ENCODE measurements at regions not wholly inside any gene's neighbourhood (a gene's known extent, or its start where the extent isn't known, plus 50 kb on each side); places are given as distances from the start of the nearest gene placed in this dataset.

DNA sequence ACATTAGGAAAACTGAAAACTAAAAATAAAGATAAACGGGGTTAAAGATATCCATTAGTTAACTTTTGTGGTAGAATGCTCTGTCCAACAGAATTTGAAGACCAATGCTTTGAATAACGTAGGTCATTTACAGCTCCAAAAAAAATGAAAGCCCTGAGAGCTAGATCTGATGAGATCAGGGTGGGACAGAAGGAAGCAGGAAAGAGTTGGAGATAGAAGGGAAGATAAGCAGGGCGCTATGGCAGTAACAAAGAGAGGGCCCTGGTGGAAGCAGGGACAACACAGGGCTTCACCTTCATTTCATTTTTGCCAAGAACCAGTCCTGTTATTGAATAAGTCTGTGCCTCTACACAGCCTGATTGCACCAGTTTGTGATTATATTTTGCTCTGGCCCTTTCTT is 51.0 kb upstream of the RGS8 start:
- TF ChIP-seq JUND (IDR thresholded peaks at IDR 0.05) (no peak), FOSL1 (IDR thresholded peaks at IDR 0.05; ENCODE audit: low read depth) (no peak), RAD21 (IDR thresholded peaks at IDR 0.05; ENCODE audit: low read depth) (no peak), ELF1 (IDR thresholded peaks at IDR 0.05; ENCODE audit: borderline replicate concordance, low read depth) (no peak)
- TF ChIP-seq, protein P1, sequence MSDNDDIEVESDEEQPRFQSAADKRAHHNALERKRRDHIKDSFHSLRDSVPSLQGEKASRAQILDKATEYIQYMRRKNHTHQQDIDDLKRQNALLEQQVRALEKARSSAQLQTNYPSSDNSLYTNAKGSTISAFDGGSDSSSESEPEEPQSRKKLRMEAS (IDR thresholded peaks at IDR 0.05), result no peak
- intact Hi-C loops (cut with micrococcal nuclease), result no loop called here
- Histone ChIP-seq H3K4me1 (ENCODE audit: control insufficient read depth in 1 of 2, insufficient read depth in 2 of 2, low read length in 2 of 2) (no peaks in the 10 kb centered on the region), H3K9ac (ENCODE audit: low read length) (no peak overlapping the region), H3K9me2 (ENCODE audit: insufficient read depth) (no peaks in the 10 kb centered on the region), H3K4me2 (ENCODE audit: low read length) (no peak overlapping the region), H3K27ac (ENCODE audit: low read depth, low read length) (no peak overlapping the region), H3K9me3 (ENCODE audit: control insufficient read depth in 1 of 2, insufficient read depth in 1 of 2, low read depth in 1 of 2, low read length in 2 of 2) (no peaks in the 10 kb centered on the region), H2AFZ (ENCODE audit: low read depth, low read length, poor library complexity, severe bottlenecking) (no peak overlapping the region), H3K79me2 (ENCODE audit: insufficient read depth, low read length) (no peaks in the 10 kb centered on the region), H3K4me3 (replicated peaks in 1 of 2; ENCODE audit: low read depth in 1 of 2, low read length in 2 of 2) (no peak overlapping the region), H3K36me3 (ENCODE audit: control insufficient read depth in 1 of 2, insufficient read depth in 2 of 2, low read length in 2 of 2) (no peaks in the 10 kb centered on the region), H3K27me3 (ENCODE audit: insufficient read depth, low read length) (no peaks in the 10 kb centered on the region), H4K20me1 (ENCODE audit: insufficient read depth) (no peaks in the 10 kb centered on the region)
- ChIA-PET CTCF (no interaction called here), RAD21 (ENCODE audit: low non-redundant PET in 1 of 2, low total read pairs in 2 of 2, uncharacterized antibody in 2 of 2, unreplicated experiment in 2 of 2) (no interaction called here), POLR2A (no interaction called here)
- DNase-seq (ENCODE audit: low read depth, low spot score), result no peak
- BruUV-seq (replicated peaks), result no TSS peak
- no peak for ATAC-seq

DNA sequence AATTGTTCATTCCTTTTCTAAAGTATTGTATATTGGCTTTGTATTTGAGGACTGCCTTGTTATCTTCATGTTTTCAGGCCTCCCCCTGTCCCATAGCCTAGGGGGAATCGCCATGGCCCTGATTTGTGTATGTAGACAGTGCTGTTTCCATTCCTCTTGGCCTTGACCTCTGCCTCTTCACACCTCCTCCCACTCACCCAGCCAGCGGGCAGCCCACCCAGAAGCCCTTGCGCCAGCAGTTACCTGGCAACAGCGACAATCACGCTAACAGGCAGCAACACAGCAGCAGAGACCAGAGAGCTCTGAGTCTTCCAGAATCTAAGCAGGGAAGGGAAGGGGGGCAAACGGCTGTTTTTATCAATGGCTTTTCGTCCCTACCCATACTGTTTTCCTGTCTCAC is 50.0 kb upstream of the NPL start:
- no peaks in the 10 kb centered on the region for H3K36me3 ChIP-seq (ENCODE audit: control insufficient read depth in 1 of 2, insufficient read depth in 2 of 2, low read length in 2 of 2)
- BruUV-seq (replicated peaks), result no TSS peak
- CTCF ChIA-PET, result interaction anchor here (1.0 kb wide), 1 partner anchor 136 kb away, joined by 3 read pairs; no protein-coding TSS in a partner anchor
- RAD21 ChIA-PET (ENCODE audit: low non-redundant PET in 1 of 2, low total read pairs in 2 of 2, uncharacterized antibody in 2 of 2, unreplicated experiment in 2 of 2), result no interaction called here
- POLR2A ChIA-PET, result no interaction called here
- no peaks in the 10 kb centered on the region for H3K79me2 ChIP-seq (ENCODE audit: insufficient read depth, low read length)
- ATAC-seq (no peak), DNase-seq (ENCODE audit: low read depth, low spot score) (no peak)
- H3K27ac ChIP-seq (ENCODE audit: low read depth, low read length), result no peak overlapping the region
- H3K9me2 ChIP-seq (ENCODE audit: insufficient read depth), result no peaks in the 10 kb centered on the region
- H3K4me3 ChIP-seq (replicated peaks in 1 of 2; ENCODE audit: low read depth in 1 of 2, low read length in 2 of 2), result no peak overlapping the region
- intact Hi-C loops (cut with micrococcal nuclease), result no loop called here
- no peaks in the 10 kb centered on the region for H3K27me3 ChIP-seq (ENCODE audit: insufficient read depth, low read length)
- no peak overlapping the region for H2AFZ ChIP-seq (ENCODE audit: low read depth, low read length, poor library complexity, severe bottlenecking)
- H3K4me2 ChIP-seq (ENCODE audit: low read length), result no peak overlapping the region
- no peak overlapping the region for H3K9ac ChIP-seq (ENCODE audit: low read length)
- H3K9me3 ChIP-seq (ENCODE audit: control insufficient read depth in 1 of 2, insufficient read depth in 1 of 2, low read depth in 1 of 2, low read length in 2 of 2), result no peaks in the 10 kb centered on the region
- no peaks in the 10 kb centered on the region for H3K4me1 ChIP-seq (ENCODE audit: control insufficient read depth in 1 of 2, insufficient read depth in 2 of 2, low read length in 2 of 2)
- no peaks in the 10 kb centered on the region for H4K20me1 ChIP-seq (ENCODE audit: insufficient read depth)
- TF ChIP-seq JUND (IDR thresholded peaks at IDR 0.05) (no peak), CEBPB (IDR thresholded peaks at IDR 0.05; ENCODE audit: low read depth) (no peak), RAD21 (IDR thresholded peaks at IDR 0.05; ENCODE audit: low read depth) (no peak), ZFX (IDR thresholded peaks at IDR 0.05) (no peak), SP1 (IDR thresholded peaks at IDR 0.05; ENCODE audit: low read depth) (no peak), ELF1 (IDR thresholded peaks at IDR 0.05; ENCODE audit: borderline replicate concordance, low read depth) (no peak), SIN3A (IDR thresholded peaks at IDR 0.05; ENCODE audit: low read depth) (no peak), POLR2A (IDR thresholded peaks at IDR 0.05; ENCODE audit: borderline replicate concordance, extremely low read depth, insufficient read depth, insufficient read length) (no peak), POLR2AphosphoS5 (IDR thresholded peaks at IDR 0.05; ENCODE audit: low read depth, low read length) (no peak), EZH2phosphoT487 (IDR thresholded peaks at IDR 0.05; ENCODE audit: borderline replicate concordance) (no peak), SRF (IDR thresholded peaks at IDR 0.05; ENCODE audit: low read depth) (no peak), CBX3 (IDR thresholded peaks at IDR 0.05; ENCODE audit: low read depth) (no peak), EZH2 (IDR thresholded peaks at IDR 0.05) (no peak), YY1 (IDR thresholded peaks at IDR 0.05; ENCODE audit: extremely low read depth, insufficient replicate concordance, low read depth, low read length) (no peak)
- TF ChIP-seq, protein P2, sequence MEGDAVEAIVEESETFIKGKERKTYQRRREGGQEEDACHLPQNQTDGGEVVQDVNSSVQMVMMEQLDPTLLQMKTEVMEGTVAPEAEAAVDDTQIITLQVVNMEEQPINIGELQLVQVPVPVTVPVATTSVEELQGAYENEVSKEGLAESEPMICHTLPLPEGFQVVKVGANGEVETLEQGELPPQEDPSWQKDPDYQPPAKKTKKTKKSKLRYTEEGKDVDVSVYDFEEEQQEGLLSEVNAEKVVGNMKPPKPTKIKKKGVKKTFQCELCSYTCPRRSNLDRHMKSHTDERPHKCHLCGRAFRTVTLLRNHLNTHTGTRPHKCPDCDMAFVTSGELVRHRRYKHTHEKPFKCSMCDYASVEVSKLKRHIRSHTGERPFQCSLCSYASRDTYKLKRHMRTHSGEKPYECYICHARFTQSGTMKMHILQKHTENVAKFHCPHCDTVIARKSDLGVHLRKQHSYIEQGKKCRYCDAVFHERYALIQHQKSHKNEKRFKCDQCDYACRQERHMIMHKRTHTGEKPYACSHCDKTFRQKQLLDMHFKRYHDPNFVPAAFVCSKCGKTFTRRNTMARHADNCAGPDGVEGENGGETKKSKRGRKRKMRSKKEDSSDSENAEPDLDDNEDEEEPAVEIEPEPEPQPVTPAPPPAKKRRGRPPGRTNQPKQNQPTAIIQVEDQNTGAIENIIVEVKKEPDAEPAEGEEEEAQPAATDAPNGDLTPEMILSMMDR (IDR thresholded peaks at IDR 0.05 in 2 of 3, conservative IDR thresholded peaks at IDR 0.05 in 1 of 3; ENCODE audit: borderline replicate concordance in 1 of 3, insufficient read depth in 1 of 3, low read depth in 2 of 3, low read length in 2 of 3), result no peak
- TF ChIP-seq, protein P3, sequence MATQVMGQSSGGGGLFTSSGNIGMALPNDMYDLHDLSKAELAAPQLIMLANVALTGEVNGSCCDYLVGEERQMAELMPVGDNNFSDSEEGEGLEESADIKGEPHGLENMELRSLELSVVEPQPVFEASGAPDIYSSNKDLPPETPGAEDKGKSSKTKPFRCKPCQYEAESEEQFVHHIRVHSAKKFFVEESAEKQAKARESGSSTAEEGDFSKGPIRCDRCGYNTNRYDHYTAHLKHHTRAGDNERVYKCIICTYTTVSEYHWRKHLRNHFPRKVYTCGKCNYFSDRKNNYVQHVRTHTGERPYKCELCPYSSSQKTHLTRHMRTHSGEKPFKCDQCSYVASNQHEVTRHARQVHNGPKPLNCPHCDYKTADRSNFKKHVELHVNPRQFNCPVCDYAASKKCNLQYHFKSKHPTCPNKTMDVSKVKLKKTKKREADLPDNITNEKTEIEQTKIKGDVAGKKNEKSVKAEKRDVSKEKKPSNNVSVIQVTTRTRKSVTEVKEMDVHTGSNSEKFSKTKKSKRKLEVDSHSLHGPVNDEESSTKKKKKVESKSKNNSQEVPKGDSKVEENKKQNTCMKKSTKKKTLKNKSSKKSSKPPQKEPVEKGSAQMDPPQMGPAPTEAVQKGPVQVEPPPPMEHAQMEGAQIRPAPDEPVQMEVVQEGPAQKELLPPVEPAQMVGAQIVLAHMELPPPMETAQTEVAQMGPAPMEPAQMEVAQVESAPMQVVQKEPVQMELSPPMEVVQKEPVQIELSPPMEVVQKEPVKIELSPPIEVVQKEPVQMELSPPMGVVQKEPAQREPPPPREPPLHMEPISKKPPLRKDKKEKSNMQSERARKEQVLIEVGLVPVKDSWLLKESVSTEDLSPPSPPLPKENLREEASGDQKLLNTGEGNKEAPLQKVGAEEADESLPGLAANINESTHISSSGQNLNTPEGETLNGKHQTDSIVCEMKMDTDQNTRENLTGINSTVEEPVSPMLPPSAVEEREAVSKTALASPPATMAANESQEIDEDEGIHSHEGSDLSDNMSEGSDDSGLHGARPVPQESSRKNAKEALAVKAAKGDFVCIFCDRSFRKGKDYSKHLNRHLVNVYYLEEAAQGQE (IDR thresholded peaks at IDR 0.05; ENCODE audit: low read depth), result no peak
